A549 (cell line): ENCODE measurements at regions not wholly inside any gene's neighbourhood (a gene's known extent, or its start where the extent isn't known, plus 50 kb on each side); places are given as distances from the start of the nearest gene placed in this dataset.

Experiments
- ATAC-seq, 2 experiments: fragments of 200-7000 bp in 1 of 2; fragments of >200 bp in 1 of 2; cut with Nextera tagmentation in 1 of 2; cut with Tn5 transposase in 1 of 2; 3 replicates each; pipeline versions ENCODE4 v1.8.0 to v1.9.1; 2018 to 2020; ENCODE audit warnings: mild to moderate bottlenecking in 1 of 2, moderate library complexity in 1 of 2
- CTCF ChIA-PET: fragments of 300-600 bp; sonication (Branson Sonifier 250); formaldehyde crosslinking; extraction: SDS; loops from one replicate; lab custom pipeline; 2021; ENCODE audit warnings: antibody characterized with exemption, inconsistent platforms; lab: Yijun Ruan, JAX
- POLR2A ChIA-PET: fragments of 350-600 bp; formaldehyde crosslinking; extraction: SDS; loops from one replicate; lab custom pipeline; 2021; ENCODE audit warnings: antibody characterized with exemption, inconsistent platforms; lab: Yijun Ruan, JAX
- DNase-seq, 2 experiments: peaks; one replicate each; pipeline versions ENCODE4 v3.0.0 to v3.0.0-alpha.2; 2011 to 2016; ENCODE audit warnings: low read depth in 1 of 2, low spot score in 1 of 2
- FAIRE-seq: peaks from 2 replicates; lab custom pipeline; 2011; peaks lifted over from hg19 to GRCh38; lab: Jason Lieb, UNC
- H3K27ac ChIP-seq, 2 experiments: fragments of >200 bp; sonication (Bioruptor Twin); formaldehyde crosslinking; 3 replicates each; pipeline ENCODE4 v1.5.1; 2016 to 2017
- H3K4me1 ChIP-seq: fragments of >200 bp; sonication (Bioruptor Twin); formaldehyde crosslinking; 3 replicates; pipeline ENCODE4 v1.6.1; 2016
- H3K4me2 ChIP-seq: fragments of >200 bp; sonication (Bioruptor Twin); formaldehyde crosslinking; 3 replicates; pipeline ENCODE4 v1.6.1; 2016
- H3K4me3 ChIP-seq: fragments of >200 bp; sonication (Bioruptor Twin); formaldehyde crosslinking; 3 replicates; pipeline ENCODE4 v1.5.1; 2016
- H3K9me3 ChIP-seq: fragments of >200 bp; sonication (Bioruptor Twin); formaldehyde crosslinking; 3 replicates; pipeline ENCODE4 v1.6.1; 2016
- CBX2 ChIP-seq: fragments of 200-600 bp; sonication (generic); IDR thresholded peaks from 2 replicates; pipeline ENCODE4 v1.6.1; 2016; ENCODE audit warnings: low read depth, mild to moderate bottlenecking, borderline replicate concordance
- CHD2 ChIP-seq: fragments of 150-350 bp; IDR thresholded peaks from 2 replicates; pipeline ENCODE4 v1.6.1; 2014; ENCODE audit warnings: low read length; ENCODE audit not compliant: partially characterized antibody
- EHF ChIP-seq: fragments of 250-450 bp; sonication (Bioruptor Pico); IDR thresholded peaks from 2 replicates; pipeline ENCODE4 v1.5.0; 2020; ENCODE audit warnings: mild to moderate bottlenecking
- FOXS1 ChIP-seq: fragments of 250-450 bp; sonication (Bioruptor Pico); IDR thresholded peaks from 2 replicates; pipeline ENCODE4 v1.5.0; 2020; ENCODE audit warnings: mild to moderate bottlenecking, moderate library complexity
- GATA3 ChIP-seq: IDR thresholded peaks from 2 replicates; pipeline ENCODE4 v1.6.1; 2012; ENCODE audit warnings: borderline replicate concordance
- HES2 ChIP-seq: fragments of >200 bp; sonication (Bioruptor Twin); formaldehyde crosslinking; IDR thresholded peaks from 2 replicates; pipeline ENCODE4 v1.6.1; 2016
- HOXB5 ChIP-seq: fragments of 250-450 bp; sonication (Bioruptor Pico); IDR thresholded peaks from 2 replicates; pipeline ENCODE4 v1.5.0; 2020; ENCODE audit warnings: mild to moderate bottlenecking, moderate library complexity
- KDM1A ChIP-seq: fragments of 200-600 bp; sonication (generic); IDR thresholded peaks from 2 replicates; pipeline ENCODE4 v1.6.1; 2016; ENCODE audit warnings: low read depth, mild to moderate bottlenecking
- MAFK ChIP-seq: fragments of 450-650 bp; IDR thresholded peaks from 2 replicates; pipeline ENCODE4 v1.6.1; 2014; ENCODE audit not compliant: partially characterized antibody
- NPAS2 ChIP-seq: fragments of 250-450 bp; sonication (Bioruptor Pico); IDR thresholded peaks from 2 replicates; pipeline ENCODE4 v1.8.0; 2022; ENCODE audit warnings: mild to moderate bottlenecking, moderate library complexity, borderline replicate concordance
- NR3C1 ChIP-seq: fragments of >200 bp; sonication (Bioruptor Twin); formaldehyde crosslinking; IDR thresholded peaks from 3 replicates; pipeline ENCODE4 v1.6.1; 2017
- PBX3 ChIP-seq: IDR thresholded peaks from 2 replicates; pipeline ENCODE4 v1.6.1; 2012
- RARB ChIP-seq: fragments of 250-450 bp; sonication (Bioruptor Pico); IDR thresholded peaks from 2 replicates; pipeline ENCODE4 v1.8.0; 2021; ENCODE audit warnings: mild to moderate bottlenecking, moderate library complexity
- RNF2 ChIP-seq: fragments of 200-600 bp; sonication (generic); IDR thresholded peaks from 2 replicates; pipeline ENCODE4 v1.6.1; 2016; ENCODE audit warnings: low read depth, mild to moderate bottlenecking, antibody characterized with exemption, moderate library complexity, borderline replicate concordance
- TP53 ChIP-seq: fragments of 250-450 bp; sonication (Bioruptor Pico); IDR thresholded peaks from 2 replicates; pipeline ENCODE4 v1.5.0; 2021; ENCODE audit warnings: mild to moderate bottlenecking, moderate library complexity
- ZC3H11A ChIP-seq: fragments of 450-650 bp; IDR thresholded peaks from 2 replicates; pipeline ENCODE4 v1.6.1; 2014; ENCODE audit warnings: antibody characterized with exemption, mild to moderate bottlenecking
- ZSCAN20 ChIP-seq: fragments of 250-450 bp; sonication (Bioruptor Pico); IDR thresholded peaks from 2 replicates; pipeline ENCODE4 v1.8.0; 2022; ENCODE audit warnings: mild to moderate bottlenecking, moderate library complexity
- WGBS: methylation state at CpG from one replicate; pipeline ENCODE4 v1.1.6; 2017; ENCODE audit errors: missing lambda C conversion rate; 5-methylcytosine and 5-hydroxymethylcytosine counted together
- TF ChIP-seq, protein P1 (sequence below): fragments of 450-650 bp; IDR thresholded peaks from 2 replicates; pipeline ENCODE4 v1.6.1; 2014; ENCODE audit warnings: antibody characterized with exemption
- TF ChIP-seq, protein P2 (sequence below): fragments of 250-450 bp; sonication (Bioruptor Pico); IDR thresholded peaks from 2 replicates; pipeline ENCODE4 v1.5.0; 2020; ENCODE audit warnings: low read depth, mild to moderate bottlenecking, moderate library complexity
- TF ChIP-seq, protein P3 (sequence below): fragments of 250-450 bp; sonication (Bioruptor Pico); IDR thresholded peaks from 2 replicates; pipeline ENCODE4 v1.5.0; 2021; ENCODE audit warnings: mild to moderate bottlenecking, moderate library complexity, borderline replicate concordance
- TF ChIP-seq, protein P4 (sequence below): fragments of >200 bp; sonication (Bioruptor Twin); formaldehyde crosslinking; IDR thresholded peaks from 3 replicates; pipeline ENCODE4 v1.5.1; 2016
- TF ChIP-seq, protein P5 (sequence below): fragments of >200 bp; sonication (Bioruptor Twin); formaldehyde crosslinking; IDR thresholded peaks from 3 replicates; pipeline ENCODE4 v1.6.1; 2016

DNA sequence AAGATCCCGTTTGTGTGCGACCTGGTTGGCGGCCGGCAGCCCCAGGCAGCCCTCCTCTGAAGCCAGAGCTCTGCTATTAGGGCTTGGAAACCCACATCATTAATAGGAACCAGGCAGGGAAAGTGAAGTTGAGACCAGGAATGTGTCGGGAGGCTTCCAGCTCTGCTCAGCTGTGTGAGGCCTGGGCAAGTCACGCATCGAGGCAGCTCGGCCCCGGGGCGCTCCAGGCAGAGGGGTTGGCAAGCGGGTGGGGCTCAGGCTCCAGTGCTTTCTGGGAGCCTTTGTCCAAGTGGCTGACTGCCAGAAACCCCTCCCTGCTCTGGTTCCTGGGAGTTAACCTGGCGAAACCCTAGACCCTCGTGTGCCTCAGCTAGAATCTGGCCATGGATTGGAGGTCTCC is 1151.7 kb downstream of the VRK1 start:
- Histone ChIP-seq H3K4me2 (no peak overlapping the region), H3K4me3 (no peak overlapping the region), H3K4me1 (no peaks in the 10 kb centered on the region), H3K9me3 (no peaks in the 10 kb centered on the region), H3K27ac (no peak overlapping the region)
- WGBS = 31% methylated on average over 13 of the region's 13 CpGs
- no peak for ATAC-seq
- TF ChIP-seq, protein P1, sequence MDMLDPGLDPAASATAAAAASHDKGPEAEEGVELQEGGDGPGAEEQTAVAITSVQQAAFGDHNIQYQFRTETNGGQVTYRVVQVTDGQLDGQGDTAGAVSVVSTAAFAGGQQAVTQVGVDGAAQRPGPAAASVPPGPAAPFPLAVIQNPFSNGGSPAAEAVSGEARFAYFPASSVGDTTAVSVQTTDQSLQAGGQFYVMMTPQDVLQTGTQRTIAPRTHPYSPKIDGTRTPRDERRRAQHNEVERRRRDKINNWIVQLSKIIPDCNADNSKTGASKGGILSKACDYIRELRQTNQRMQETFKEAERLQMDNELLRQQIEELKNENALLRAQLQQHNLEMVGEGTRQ = no peak
- TF ChIP-seq EHF = no peak
- TF ChIP-seq, protein P2, sequence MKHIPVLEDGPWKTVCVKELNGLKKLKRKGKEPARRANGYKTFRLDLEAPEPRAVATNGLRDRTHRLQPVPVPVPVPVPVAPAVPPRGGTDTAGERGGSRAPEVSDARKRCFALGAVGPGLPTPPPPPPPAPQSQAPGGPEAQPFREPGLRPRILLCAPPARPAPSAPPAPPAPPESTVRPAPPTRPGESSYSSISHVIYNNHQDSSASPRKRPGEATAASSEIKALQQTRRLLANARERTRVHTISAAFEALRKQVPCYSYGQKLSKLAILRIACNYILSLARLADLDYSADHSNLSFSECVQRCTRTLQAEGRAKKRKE (CRISPR knock-in tag) = no peak
- no peak for TF ChIP-seq KDM1A
- no peak for TF ChIP-seq NR3C1
- no peak for TF ChIP-seq MAFK
- no peak for TF ChIP-seq RARB (CRISPR knock-in tag)
- TF ChIP-seq TP53 = no peak
- TF ChIP-seq PBX3 = no peak
- no peak for TF ChIP-seq HOXB5 (CRISPR knock-in tag)
- no peak for TF ChIP-seq ZC3H11A
- DNase-seq = no peak
- FAIRE-seq = no peak
- CTCF ChIA-PET = interaction anchor here (0.5 kb wide), 1 partner anchor 1418 kb away, joined by 3 read pairs; no protein-coding TSS in a partner anchor
- POLR2A ChIA-PET = no interaction called here

GRCh38 chr14:97956581-97957340 is 1159.6 kb downstream of the VRK1 start:
- Histone ChIP-seq H3K4me1 (no peaks in the 10 kb centered on the region), H3K4me2 (no peak overlapping the region), H3K9me3 (no peaks in the 10 kb centered on the region), H3K4me3 (no peak overlapping the region), H3K27ac (no peak overlapping the region)
- no peak for DNase-seq
- TF ChIP-seq GATA3 (no peak), NPAS2 (CRISPR knock-in tag) (no peak), FOXS1 (CRISPR knock-in tag) (no peak), CBX2 (no peak), ZSCAN20 (CRISPR knock-in tag) (no peak), CHD2 (no peak), HES2 (no peak), MAFK (no peak), RNF2 (no peak), ZC3H11A (no peak), TP53 (no peak)
- TF ChIP-seq, protein P1 = no peak
- TF ChIP-seq, protein P3, sequence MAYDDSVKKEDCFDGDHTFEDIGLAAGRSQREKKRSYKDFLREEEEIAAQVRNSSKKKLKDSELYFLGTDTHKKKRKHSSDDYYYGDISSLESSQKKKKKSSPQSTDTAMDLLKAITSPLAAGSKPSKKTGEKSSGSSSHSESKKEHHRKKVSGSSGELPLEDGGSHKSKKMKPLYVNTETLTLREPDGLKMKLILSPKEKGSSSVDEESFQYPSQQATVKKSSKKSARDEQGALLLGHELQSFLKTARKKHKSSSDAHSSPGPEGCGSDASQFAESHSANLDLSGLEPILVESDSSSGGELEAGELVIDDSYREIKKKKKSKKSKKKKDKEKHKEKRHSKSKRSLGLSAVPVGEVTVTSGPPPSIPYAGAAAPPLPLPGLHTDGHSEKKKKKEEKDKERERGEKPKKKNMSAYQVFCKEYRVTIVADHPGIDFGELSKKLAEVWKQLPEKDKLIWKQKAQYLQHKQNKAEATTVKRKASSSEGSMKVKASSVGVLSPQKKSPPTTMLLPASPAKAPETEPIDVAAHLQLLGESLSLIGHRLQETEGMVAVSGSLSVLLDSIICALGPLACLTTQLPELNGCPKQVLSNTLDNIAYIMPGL (CRISPR knock-in tag) = no peak
- TF ChIP-seq, protein P2 (CRISPR knock-in tag) = no peak
- TF ChIP-seq, protein P4, sequence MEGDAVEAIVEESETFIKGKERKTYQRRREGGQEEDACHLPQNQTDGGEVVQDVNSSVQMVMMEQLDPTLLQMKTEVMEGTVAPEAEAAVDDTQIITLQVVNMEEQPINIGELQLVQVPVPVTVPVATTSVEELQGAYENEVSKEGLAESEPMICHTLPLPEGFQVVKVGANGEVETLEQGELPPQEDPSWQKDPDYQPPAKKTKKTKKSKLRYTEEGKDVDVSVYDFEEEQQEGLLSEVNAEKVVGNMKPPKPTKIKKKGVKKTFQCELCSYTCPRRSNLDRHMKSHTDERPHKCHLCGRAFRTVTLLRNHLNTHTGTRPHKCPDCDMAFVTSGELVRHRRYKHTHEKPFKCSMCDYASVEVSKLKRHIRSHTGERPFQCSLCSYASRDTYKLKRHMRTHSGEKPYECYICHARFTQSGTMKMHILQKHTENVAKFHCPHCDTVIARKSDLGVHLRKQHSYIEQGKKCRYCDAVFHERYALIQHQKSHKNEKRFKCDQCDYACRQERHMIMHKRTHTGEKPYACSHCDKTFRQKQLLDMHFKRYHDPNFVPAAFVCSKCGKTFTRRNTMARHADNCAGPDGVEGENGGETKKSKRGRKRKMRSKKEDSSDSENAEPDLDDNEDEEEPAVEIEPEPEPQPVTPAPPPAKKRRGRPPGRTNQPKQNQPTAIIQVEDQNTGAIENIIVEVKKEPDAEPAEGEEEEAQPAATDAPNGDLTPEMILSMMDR = no peak
- TF ChIP-seq, protein P5, sequence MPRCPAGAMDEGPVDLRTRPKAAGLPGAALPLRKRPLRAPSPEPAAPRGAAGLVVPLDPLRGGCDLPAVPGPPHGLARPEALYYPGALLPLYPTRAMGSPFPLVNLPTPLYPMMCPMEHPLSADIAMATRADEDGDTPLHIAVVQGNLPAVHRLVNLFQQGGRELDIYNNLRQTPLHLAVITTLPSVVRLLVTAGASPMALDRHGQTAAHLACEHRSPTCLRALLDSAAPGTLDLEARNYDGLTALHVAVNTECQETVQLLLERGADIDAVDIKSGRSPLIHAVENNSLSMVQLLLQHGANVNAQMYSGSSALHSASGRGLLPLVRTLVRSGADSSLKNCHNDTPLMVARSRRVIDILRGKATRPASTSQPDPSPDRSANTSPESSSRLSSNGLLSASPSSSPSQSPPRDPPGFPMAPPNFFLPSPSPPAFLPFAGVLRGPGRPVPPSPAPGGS = no peak
- POLR2A ChIA-PET = no interaction called here
- no peak for FAIRE-seq
- CTCF ChIA-PET = no interaction called here
- ATAC-seq = no peak
- 16% methylated on average over 13 of the region's 13 CpGs for WGBS
